K562 (cell line): ENCODE measurements at regions not wholly inside any gene's neighbourhood (a gene's known extent, or its start where the extent isn't known, plus 50 kb on each side); places are given as distances from the start of the nearest gene placed in this dataset.

Source experiments
- ATF7 ChIP-seq: fragments of 450-650 bp; IDR thresholded peaks from 2 replicates; pipeline ENCODE4 v1.7.1; 2014; ENCODE audit warnings: mild to moderate bottlenecking, moderate library complexity
- CGGBP1 ChIP-seq: fragments of 250-450 bp; sonication (Bioruptor Pico); IDR thresholded peaks from 2 replicates; pipeline ENCODE4 v1.9.0; 2021; ENCODE audit warnings: mild to moderate bottlenecking
- DEAF1 ChIP-seq: fragments of 450-650 bp; formaldehyde crosslinking; IDR thresholded peaks from 2 replicates; pipeline ENCODE4 v1.4.0; 2020; ENCODE audit warnings: mild to moderate bottlenecking, moderate library complexity
- DPF2 ChIP-seq: fragments of 450-650 bp; IDR thresholded peaks from 2 replicates; pipeline ENCODE4 v1.6.1; 2016
- FOSL1 ChIP-seq: fragments of 200-800 bp; sonication (Bioruptor generic); conservative IDR thresholded peaks from 2 replicates; pipeline ENCODE4 v1.6.1; 2016; ENCODE audit warnings: missing genetic modification characterization, missing compliant biosample characterization
- JUN ChIP-seq, 2 experiments: sonication (generic) in 1 of 2; formaldehyde crosslinking in 1 of 2; IDR thresholded peaks; 2 replicates each; pipeline versions ENCODE4 v1.6.1 to v1.8.0; 2012 to 2022; ENCODE audit warnings: borderline replicate concordance in 2 of 2, mild to moderate bottlenecking in 2 of 2, improper control_type of control experiment in 1 of 2, low read depth in 1 of 2, low read length in 1 of 2, missing genetic modification reagents in 1 of 2
- SMARCA4 ChIP-seq: fragments of 450-650 bp; IDR thresholded peaks from 2 replicates; pipeline ENCODE4 v1.6.1; 2016
- TGIF2 ChIP-seq: sonication (generic); formaldehyde crosslinking; IDR thresholded peaks from 2 replicates; pipeline ENCODE4 v1.8.1; 2022; ENCODE audit warnings: mild to moderate bottlenecking, missing genetic modification reagents, moderate library complexity
- ZBTB49 ChIP-seq: sonication (generic); formaldehyde crosslinking; IDR thresholded peaks from 2 replicates; pipeline ENCODE4 v1.8.0; 2022; ENCODE audit warnings: missing genetic modification reagents, mild to moderate bottlenecking, borderline replicate concordance
- ZC3H8 ChIP-seq: fragments of 450-650 bp; IDR thresholded peaks from 2 replicates; pipeline ENCODE4 v1.6.1; 2017
- ZNF347 ChIP-seq: fragments of 450-650 bp; formaldehyde crosslinking; IDR thresholded peaks from 2 replicates; pipeline ENCODE4 v1.4.0; 2020; ENCODE audit warnings: low read depth, mild to moderate bottlenecking, moderate library complexity
- ZNF507 ChIP-seq: conservative IDR thresholded peaks from 2 replicates; pipeline ENCODE4 v1.6.1; 2017; ENCODE audit warnings: missing genetic modification characterization, missing compliant biosample characterization

- TF ChIP-seq ATF7 (peak; percentile 71), JUN (IDR thresholded peaks at IDR 0.05; ENCODE audit: borderline replicate concordance, low read depth, low read length) (peak; percentile 87), JUN (CRISPR knock-in tag; IDR thresholded peaks at IDR 0.05; ENCODE audit: borderline replicate concordance) (no peak), DPF2 (peak; percentile 48; the same call in 1 of the 2 replicates), SMARCA4 (peak; percentile 30; the same call in 1 of the 2 replicates), ZC3H8 (no peak), CGGBP1 (CRISPR knock-in tag) (no peak), ZNF347 (CRISPR knock-in tag) (no peak), ZNF507 (no peak), ZBTB49 (no peak), FOSL1 (peak; percentile 95), TGIF2 (CRISPR knock-in tag) (no peak), DEAF1 (no peak)
Measured at GRCh38 chr1:228842094-228842775, 107.0 kb downstream of the RHOU start (continued).
